Left ventricle myocardium inferior (tissue), 1 donor: ENCODE measurements at regions not wholly inside any gene's neighbourhood (a gene's known extent, or its start where the extent isn't known, plus 50 kb on each side); places are given as distances from the start of the nearest gene placed in this dataset.

Experiments
- DNase-seq: peaks from one replicate; pipeline ENCODE4 v3.0.0-alpha.2; 2020
- H3K27ac ChIP-seq: fragments of 200-600 bp; replicated peaks from 2 replicates; pipeline ENCODE4 v1.8.0; 2021
- H3K27me3 ChIP-seq: fragments of 200-600 bp; 2 replicates; pipeline ENCODE4 v1.8.0; 2021; ENCODE audit warnings: low read depth
- H3K36me3 ChIP-seq: fragments of 200-600 bp; 2 replicates; pipeline ENCODE4 v1.8.0; 2021
- H3K4me1 ChIP-seq: fragments of 200-600 bp; 2 replicates; pipeline ENCODE4 v1.8.0; 2021
- H3K4me3 ChIP-seq: fragments of 200-600 bp; 2 replicates; pipeline ENCODE4 v1.8.0; 2021; ENCODE audit warnings: mild to moderate bottlenecking, moderate library complexity
- H3K9me3 ChIP-seq: fragments of 200-600 bp; replicated peaks from 2 replicates; pipeline ENCODE4 v1.8.0; 2021
- CTCF ChIP-seq: fragments of 200-600 bp; IDR thresholded peaks from 2 replicates; pipeline ENCODE4 v1.8.0; 2021; ENCODE audit warnings: antibody characterized with exemption, mild to moderate bottlenecking, borderline replicate concordance
- intact Hi-C: fragments of 100-400 bp; cut with micrococcal nuclease; formaldehyde crosslinking; loops from one replicate; pipeline ENCODE4 v1.11.0; 2022
- donor health status: DM: no; HTN: yes; CAD: no; lungs with severe emphysema.

GRCh38 chr5:7068899-7069298 is 327.0 kb upstream of the ADCY2 start:
- Histone ChIP-seq H3K9me3 (no peaks in the 10 kb centered on the region), H3K36me3 (no peaks in the 10 kb centered on the region), H3K27me3 (no peaks in the 10 kb centered on the region), H3K27ac (no peak overlapping the region), H3K4me1 (no peaks in the 10 kb centered on the region), H3K4me3 (no peak overlapping the region)
- DNase-seq: no peak
- intact Hi-C loops: no loop called here
- TF ChIP-seq CTCF: no peak

- intact Hi-C loops: no loop called here
- Histone ChIP-seq H3K4me3 (no peak overlapping the region), H3K9me3 (no peaks in the 10 kb centered on the region), H3K4me1 (no peaks in the 10 kb centered on the region), H3K27me3 (peaks cover 5% of the 10 kb centered on the region), H3K36me3 (no peaks in the 10 kb centered on the region), H3K27ac (no peak overlapping the region)
- no peak for DNase-seq
- no peak for TF ChIP-seq CTCF
Measured at GRCh38 chr5:7072188-7072587, 323.8 kb upstream of the ADCY2 start.

- H3K4me3 ChIP-seq: no peak overlapping the region
- no peaks in the 10 kb centered on the region for H3K36me3 ChIP-seq
- peaks cover 20% of the 10 kb centered on the region for H3K27me3 ChIP-seq
- no peaks in the 10 kb centered on the region for H3K9me3 ChIP-seq
- no peaks in the 10 kb centered on the region for H3K4me1 ChIP-seq
- intact Hi-C loops: no loop called here
- H3K27ac ChIP-seq: no peak overlapping the region
- DNase-seq: no peak
- no peak for TF ChIP-seq CTCF
Measured at GRCh38 chr5:7073666-7074065, 322.3 kb upstream of the ADCY2 start.

GRCh38 chr5:7074176-7074575 is 321.8 kb upstream of the ADCY2 start:
- Histone ChIP-seq H3K4me3 (no peak overlapping the region), H3K27ac (no peak overlapping the region), H3K27me3 (peaks cover 22% of the 10 kb centered on the region), H3K4me1 (no peaks in the 10 kb centered on the region), H3K36me3 (no peaks in the 10 kb centered on the region), H3K9me3 (no peaks in the 10 kb centered on the region)
- DNase-seq: no peak
- intact Hi-C loops: no loop called here
- TF ChIP-seq CTCF: no peak

GRCh38 chr5:7075470-7075869 is 320.5 kb upstream of the ADCY2 start:
- Histone ChIP-seq H3K36me3 (no peaks in the 10 kb centered on the region), H3K27me3 (peaks cover 27% of the 10 kb centered on the region), H3K4me1 (no peaks in the 10 kb centered on the region), H3K9me3 (no peaks in the 10 kb centered on the region), H3K27ac (no peak overlapping the region), H3K4me3 (no peak overlapping the region)
- no peak for TF ChIP-seq CTCF
- DNase-seq: no peak
- intact Hi-C loops: no loop called here

- no peaks in the 10 kb centered on the region for H3K36me3 ChIP-seq
- intact Hi-C loops: no loop called here
- no peak for TF ChIP-seq CTCF
- no peaks in the 10 kb centered on the region for H3K9me3 ChIP-seq
- DNase-seq: no peak
- peaks cover 37% of the 10 kb centered on the region for H3K27me3 ChIP-seq
- H3K4me3 ChIP-seq: no peak overlapping the region
- no peaks in the 10 kb centered on the region for H3K4me1 ChIP-seq
- H3K27ac ChIP-seq: no peak overlapping the region
Measured at GRCh38 chr5:7078101-7078500, 317.8 kb upstream of the ADCY2 start.
